Fibroblast of the aortic adventitia (primary cell): ENCODE measurements at regions not wholly inside any gene's neighbourhood (a gene's known extent, or its start where the extent isn't known, plus 50 kb on each side); places are given as distances from the start of the nearest gene placed in this dataset.

ENCODE experiments used
- DNase-seq: peaks from one replicate; pipeline ENCODE4 v3.0.0-alpha.2; 2010; ENCODE audit warnings: low read depth
- H3K4me3 ChIP-seq: 2 replicates; pipeline ENCODE4 v1.5.1; 2011; ENCODE audit warnings: low read depth, mild to moderate bottlenecking, control low read depth, low read length, moderate library complexity
- TF ChIP-seq, protein P1 (sequence below): IDR thresholded peaks from 2 replicates; pipeline ENCODE4 v1.5.1; 2011; ENCODE audit warnings: mild to moderate bottlenecking, low read length, control low read depth, inconsistent platforms; ENCODE audit not compliant: insufficient read depth

DNA sequence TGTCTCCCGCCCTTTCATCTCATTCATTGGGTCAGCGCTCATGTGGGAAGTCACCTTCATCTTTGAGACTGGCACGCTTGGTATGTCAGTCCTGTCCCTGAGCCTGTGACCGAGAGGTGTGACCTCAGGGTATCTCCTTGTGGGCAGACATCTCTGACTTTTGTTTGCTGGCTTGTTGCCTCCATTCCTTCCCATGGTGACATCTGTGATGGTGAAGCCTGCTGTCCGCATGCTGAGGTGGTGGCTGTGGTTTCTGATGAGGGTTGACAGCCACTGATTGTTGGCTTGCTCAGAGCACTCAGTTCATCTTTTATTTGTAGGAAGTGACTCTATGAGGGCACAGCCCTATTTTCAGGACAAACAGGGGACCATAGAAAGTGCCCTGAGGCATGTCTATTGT is 139.2 kb downstream of the SLC4A3 start:
- TF ChIP-seq, protein P1, sequence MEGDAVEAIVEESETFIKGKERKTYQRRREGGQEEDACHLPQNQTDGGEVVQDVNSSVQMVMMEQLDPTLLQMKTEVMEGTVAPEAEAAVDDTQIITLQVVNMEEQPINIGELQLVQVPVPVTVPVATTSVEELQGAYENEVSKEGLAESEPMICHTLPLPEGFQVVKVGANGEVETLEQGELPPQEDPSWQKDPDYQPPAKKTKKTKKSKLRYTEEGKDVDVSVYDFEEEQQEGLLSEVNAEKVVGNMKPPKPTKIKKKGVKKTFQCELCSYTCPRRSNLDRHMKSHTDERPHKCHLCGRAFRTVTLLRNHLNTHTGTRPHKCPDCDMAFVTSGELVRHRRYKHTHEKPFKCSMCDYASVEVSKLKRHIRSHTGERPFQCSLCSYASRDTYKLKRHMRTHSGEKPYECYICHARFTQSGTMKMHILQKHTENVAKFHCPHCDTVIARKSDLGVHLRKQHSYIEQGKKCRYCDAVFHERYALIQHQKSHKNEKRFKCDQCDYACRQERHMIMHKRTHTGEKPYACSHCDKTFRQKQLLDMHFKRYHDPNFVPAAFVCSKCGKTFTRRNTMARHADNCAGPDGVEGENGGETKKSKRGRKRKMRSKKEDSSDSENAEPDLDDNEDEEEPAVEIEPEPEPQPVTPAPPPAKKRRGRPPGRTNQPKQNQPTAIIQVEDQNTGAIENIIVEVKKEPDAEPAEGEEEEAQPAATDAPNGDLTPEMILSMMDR = no peak
- no peak overlapping the region for H3K4me3 ChIP-seq
- no peak for DNase-seq

DNA sequence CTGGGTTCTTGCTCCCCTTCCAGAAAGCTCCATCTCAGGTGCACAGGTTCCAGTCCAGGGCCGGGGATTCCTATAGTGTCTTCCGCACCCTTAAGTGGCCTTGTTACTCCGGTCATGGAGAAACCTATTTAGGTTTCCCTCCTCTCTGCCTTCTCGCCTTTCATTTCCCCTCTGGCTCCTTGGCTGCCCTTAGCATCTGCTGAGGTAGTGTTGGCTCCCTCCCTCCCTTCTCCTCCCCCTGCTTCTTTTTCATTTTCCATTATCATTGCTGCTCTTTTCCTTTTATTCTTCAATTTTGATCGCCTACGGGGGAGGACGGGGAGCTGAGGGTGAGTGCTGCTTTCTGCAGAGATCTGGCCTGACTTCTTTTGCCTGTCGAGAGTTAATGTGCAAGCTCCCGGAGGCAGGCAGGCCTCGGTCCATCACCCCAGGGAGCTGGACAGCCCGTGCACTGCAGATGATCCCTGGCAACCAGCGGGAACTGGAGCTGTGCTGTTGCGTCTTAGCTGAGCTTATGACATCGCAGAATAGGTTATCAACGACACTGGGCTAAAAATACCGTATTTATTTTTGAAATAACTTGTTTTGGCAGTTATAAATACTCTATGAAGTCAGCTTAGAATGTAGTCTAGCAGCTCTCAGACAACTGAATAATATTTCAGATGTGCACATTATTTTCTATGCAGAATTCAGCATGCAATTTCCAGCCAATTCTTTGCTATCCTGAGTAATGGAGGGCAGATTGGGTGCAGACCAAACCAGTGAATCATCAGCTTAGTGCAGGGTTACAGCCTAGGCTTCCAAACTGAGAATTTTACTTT is 141.9 kb downstream of the SLC4A3 start:
- H3K4me3 ChIP-seq = no peak overlapping the region
- DNase-seq = peak; percentile 69
- TF ChIP-seq, protein P1 = no peak

DNA sequence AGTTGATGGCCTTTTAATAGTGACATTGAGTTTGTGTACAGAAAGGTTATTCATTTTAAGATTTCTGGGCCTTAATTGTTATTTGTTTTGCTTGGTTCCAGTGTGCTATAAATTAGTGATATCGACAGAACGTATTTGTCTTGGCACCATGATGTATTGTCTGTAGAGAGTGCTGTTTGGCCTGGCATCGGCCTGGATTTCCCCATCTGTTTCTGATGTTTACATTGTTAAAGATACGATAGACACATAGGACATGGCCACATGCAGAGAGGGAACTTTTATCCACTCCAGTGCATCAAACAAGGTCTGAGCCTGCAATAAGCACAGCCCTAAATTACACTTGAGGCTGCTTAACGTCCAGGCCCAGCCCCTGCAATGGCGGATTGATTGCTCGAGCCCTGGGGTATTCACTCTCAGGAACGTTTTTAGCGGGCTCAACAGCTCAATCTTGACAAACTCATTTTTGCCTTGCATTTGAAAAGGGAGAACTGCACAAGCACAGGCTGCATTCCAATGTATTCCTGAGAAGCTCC is 144.7 kb downstream of the SLC4A3 start:
- no peak overlapping the region for H3K4me3 ChIP-seq
- no peak for DNase-seq
- TF ChIP-seq, protein P1 = no peak

DNA sequence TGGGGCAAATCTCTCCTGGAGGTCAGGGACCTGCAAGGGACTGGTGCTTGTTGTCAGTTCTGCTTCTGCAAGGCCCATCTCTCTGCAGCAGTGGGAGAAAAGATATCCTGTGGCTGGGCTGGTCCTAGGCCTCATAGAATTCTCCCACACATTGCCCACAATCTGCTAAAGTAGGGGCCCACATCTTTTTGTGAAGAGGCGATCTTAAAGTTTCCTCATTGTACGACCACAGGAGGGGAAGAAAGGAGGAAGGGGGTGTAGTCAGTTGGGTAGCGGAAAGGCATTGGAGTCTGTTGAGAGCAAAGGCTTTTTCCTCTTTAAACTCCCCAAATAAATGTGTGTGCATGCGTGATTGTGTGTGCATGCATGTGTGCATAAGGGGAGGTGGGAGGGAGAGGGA is 145.3 kb downstream of the SLC4A3 start:
- TF ChIP-seq, protein P1 = no peak
- no peak overlapping the region for H3K4me3 ChIP-seq
- DNase-seq = no peak

DNA sequence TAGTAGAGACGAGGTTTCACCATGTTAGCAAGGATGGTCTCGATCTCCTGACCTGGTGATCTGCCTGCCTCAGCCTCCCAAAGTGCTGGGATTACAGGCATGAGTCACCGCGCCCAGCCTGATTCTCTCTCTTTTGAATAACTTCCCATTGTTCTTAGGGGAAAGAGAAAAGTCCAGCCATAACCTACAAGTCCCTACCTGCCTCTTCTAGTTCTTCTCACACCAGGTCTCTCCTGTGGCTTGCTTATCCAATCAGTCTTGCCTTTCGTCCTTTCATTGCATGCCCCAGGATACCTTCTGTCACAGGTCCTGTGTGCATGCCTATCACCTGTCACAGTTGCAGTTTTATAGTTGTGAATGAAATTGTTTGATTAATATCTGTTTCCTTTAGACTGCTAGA is 148.1 kb downstream of the SLC4A3 start:
- TF ChIP-seq, protein P1 = no peak
- H3K4me3 ChIP-seq = no peak overlapping the region
- DNase-seq = no peak

DNA sequence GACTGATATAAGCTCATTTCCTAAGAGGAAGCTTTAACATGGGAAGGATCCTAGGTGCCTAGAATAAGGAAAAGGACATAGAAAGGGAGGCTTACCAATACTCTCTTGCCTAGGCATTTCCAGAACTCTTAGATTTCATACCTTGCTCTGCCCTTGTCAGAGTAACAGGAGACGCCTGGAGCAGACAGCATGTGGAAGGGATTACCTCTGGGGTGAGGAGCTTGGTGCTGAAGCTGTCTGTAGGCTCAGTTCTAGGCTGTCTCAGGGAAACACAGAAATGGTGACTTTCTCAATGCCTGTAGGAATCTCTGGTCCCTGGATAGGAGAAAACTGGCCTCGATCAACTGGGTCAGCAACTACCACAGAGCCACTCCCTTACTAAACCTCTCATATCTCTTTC is 150.0 kb downstream of the SLC4A3 start:
- H3K4me3 ChIP-seq = no peak overlapping the region
- TF ChIP-seq, protein P1 = no peak
- no peak for DNase-seq
